NOMO-1 treated with dmso at 0.1 percent for 144 hours (cell line): ENCODE measurements at regions not wholly inside any gene's neighbourhood (a gene's known extent, or its start where the extent isn't known, plus 50 kb on each side); places are given as distances from the start of the nearest gene placed in this dataset.
"Not testable (repeated sequence)": the region's sequence is repeated elsewhere in the genome, so short reads cannot be mapped to it uniquely, and the experiment has no call there.

Experiments
- DNase-seq: peaks from one replicate; lab custom pipeline; 2025; ENCODE audit not compliant: unreplicated experiment; lab: John Stamatoyannopoulos, UW

DNA sequence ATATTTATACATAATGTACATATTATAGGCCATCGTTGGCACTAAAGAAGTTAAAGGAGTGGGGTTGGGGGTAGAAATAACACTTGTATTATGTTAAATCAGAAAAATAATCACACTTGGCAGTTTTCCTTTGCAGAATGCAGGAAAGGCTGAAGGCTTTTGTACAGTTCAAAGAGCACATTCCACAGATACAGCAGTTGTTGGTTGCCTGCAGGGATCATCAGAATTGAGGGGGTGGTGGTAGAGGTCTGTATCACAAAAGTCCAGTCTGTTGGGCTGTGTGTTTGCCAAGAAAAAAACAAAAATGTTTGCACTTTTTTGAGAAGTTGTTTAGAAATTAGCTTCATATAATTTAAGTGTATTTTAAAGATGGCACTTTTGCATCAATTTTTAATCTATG lies 231.8 kb upstream of the FOXP2 start:
- DNase-seq, result no peak

DNA sequence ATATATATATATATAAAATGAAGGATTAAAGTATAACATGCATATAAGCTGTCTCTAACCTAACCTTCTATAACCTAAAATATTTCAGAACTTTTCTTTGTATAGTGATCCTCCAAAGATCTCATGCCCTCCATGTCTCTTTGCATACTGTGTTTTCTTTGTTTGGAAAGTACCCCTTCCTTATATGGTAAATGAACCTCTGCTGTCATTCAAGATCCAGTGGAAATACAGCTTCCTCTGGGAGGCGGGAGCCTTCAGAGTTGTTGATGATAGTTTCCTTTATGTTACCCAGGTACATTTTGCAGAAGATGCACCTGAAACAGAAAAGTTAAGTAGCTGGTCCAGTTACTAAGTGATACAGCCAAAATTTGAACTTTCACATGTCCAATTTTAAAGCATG lies 233.3 kb upstream of the FOXP2 start:
- DNase-seq, result no peak

DNA sequence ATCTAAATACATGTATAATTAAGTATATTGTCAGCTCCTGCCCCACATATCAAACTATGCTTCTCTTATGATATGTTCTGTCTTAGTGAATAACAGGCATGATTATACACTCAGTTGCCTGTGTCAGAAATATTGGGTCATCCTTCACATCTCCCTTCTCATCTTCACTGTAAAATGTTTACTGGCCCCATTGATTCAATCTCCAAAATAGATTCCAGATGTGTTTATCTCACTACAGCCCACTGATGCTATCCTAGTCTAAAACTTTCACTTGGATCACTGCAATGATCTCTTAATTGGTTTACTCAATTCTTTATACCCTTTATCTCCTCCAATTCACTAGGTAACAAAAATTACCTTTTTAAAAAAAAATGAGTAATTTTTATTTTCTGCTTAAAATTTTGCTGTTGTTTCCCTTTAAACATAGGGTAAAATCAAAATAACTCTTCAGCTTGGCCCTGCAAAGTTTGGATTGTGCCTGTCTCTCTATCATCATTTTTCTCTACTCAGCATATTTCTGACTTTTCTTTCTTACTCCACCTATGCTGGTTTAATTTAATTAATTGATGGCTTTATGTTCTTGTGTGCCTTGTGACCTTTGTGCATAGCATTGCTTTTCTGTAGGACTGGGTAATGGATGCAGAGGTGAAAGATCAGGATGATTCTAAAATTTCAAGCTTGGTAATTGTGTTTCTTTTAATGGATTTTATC lies 233.9 kb upstream of the FOXP2 start:
- DNase-seq, result no peak

DNA sequence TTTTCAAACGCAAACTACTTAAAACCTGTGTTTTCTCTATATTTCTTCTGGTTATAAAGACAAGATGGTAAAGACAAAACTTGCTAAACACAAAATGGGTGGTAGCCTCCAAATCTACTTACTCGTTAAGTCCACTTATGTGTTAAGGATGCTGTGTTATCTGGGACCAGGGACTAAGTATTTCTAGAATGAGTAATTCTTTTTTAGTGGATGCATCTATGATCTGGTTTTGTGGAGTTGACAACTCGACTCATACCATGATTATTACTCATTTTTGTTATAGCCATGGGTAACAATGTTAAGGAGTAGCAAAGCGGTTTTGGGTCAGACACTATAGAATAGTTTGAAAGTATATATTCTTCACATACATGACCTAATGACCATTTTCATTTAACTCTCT lies 239.5 kb upstream of the FOXP2 start:
- DNase-seq, result no peak

DNA sequence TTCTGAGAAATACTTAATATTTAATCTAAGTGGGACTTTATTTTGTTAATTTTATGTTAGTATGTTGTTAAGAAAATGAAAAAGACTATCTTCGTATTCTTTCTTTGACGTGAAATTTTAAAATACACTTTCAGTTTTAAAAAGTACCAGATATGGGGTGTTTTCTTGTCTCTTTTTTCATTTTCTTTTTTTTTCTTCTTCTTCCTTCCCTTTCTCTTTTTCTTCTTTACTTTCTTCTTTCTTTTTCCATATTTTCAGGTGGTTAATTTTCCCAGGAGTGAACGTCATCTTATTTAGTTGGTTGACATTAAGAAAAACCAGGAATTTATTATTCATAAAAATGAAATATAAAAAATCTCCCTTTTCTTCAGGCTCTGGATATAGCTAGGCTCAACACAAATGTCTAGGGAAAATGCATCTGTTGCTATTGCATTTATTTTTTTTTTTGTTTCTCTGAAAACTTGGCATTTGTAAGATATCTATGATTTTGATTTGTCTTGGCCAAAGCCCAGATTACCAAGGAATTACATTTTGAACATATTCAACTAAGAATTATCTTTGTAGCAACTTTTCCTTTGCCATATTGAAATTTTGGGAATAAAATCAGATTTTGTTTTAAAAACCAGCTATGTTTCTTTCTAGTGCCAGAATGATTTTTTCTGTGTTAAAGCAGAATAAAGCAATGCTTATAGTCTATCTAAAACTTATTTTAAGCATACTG lies 241.3 kb upstream of the FOXP2 start:
- DNase-seq, result no peak

DNA sequence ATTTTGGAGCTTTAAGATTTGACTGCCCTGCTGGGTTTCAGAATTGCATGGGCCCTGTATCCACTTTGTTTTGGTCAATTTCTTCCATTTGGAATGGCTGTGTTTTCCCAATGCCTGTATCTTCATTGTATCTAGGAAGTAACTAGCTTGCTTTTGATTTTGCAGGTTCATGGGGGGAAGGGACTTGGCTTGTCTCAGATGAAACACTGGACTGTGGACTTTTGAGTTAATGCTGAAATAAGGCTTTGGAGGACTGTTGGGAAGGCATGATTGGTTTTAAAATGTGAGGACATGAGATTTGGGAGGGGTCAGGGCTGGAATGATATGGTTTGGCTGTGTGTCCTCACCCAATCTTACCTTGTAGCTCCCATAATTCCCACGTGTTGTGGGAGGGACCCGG lies 245.2 kb upstream of the FOXP2 start:
- not testable (repeated sequence) for DNase-seq

DNA sequence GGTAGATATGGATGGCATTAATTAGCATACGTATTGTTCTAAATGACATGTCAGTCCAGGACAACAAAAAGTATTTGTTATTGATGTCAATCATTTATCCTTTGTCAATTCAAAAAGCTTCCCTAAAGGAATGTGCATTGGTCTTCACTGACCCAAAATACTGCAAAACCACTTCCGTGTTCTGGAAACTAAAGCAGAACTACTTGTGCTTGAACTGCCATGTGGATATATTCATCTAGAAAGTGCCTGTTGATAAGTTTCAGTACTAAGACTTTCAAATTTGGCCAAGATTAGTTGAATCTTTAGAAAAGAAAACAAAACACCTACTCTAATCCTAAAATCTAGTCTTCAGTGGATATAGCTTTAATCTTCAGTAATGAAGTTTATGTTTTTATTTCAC lies 242.1 kb upstream of the PPP1R3A start:
- DNase-seq, result no peak

DNA sequence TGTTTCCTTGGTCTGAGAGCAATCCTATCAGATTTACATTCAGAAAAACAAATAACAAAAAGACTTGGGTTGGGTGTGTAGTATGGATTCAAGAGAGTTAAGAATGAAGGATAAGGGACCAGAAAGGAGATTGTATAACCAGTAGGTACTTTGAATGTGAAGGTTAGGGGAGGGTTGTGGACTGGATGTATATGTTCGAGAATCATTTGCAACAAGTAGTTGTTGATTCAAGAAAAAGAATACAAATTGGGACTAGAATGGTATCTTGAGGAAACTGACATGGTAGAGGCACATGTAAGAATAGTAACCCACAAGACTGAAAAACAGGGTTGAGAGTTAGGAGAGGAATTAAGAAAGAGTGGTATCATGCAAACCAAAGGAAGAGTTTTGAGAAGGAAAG lies 240.0 kb upstream of the PPP1R3A start:
- DNase-seq, result no peak

DNA sequence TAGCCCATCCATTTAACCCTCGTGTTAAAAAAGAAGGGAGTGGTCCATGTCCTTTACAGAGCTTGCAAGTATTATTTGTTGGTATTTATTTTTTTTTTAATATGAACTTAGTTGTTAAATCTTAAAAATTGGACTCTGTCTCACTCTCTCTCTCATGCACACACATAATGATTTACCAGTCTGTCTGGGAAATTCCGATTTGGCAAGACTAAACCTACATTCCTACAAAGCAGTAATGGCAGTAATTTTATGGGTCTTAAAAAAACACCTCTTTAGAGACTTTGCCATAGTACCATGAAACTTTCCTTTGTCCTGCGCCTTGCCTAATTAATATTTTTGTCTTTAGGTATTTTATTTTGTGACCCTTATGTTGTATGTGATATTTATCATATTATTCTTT lies 239.5 kb upstream of the PPP1R3A start:
- DNase-seq, result no peak

DNA sequence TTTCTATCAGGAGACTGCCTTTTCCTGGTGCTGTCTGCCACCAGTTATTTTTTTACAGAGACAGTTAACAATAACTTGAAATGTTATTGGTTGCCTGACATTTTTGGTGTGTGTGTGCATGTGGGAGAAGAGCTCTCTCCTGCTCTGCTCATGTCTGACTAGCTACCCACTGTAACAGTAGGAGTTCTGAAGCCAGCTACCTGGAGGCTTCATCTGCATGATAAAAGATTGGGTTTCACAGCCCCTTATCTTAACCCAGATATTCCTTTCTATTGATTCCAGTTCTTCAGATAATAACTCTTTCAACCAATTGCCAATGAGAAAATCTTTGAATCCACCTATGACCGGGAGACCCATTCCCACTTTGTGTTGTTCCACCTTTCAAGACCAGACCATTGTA lies 237.4 kb upstream of the PPP1R3A start:
- DNase-seq, result no peak

DNA sequence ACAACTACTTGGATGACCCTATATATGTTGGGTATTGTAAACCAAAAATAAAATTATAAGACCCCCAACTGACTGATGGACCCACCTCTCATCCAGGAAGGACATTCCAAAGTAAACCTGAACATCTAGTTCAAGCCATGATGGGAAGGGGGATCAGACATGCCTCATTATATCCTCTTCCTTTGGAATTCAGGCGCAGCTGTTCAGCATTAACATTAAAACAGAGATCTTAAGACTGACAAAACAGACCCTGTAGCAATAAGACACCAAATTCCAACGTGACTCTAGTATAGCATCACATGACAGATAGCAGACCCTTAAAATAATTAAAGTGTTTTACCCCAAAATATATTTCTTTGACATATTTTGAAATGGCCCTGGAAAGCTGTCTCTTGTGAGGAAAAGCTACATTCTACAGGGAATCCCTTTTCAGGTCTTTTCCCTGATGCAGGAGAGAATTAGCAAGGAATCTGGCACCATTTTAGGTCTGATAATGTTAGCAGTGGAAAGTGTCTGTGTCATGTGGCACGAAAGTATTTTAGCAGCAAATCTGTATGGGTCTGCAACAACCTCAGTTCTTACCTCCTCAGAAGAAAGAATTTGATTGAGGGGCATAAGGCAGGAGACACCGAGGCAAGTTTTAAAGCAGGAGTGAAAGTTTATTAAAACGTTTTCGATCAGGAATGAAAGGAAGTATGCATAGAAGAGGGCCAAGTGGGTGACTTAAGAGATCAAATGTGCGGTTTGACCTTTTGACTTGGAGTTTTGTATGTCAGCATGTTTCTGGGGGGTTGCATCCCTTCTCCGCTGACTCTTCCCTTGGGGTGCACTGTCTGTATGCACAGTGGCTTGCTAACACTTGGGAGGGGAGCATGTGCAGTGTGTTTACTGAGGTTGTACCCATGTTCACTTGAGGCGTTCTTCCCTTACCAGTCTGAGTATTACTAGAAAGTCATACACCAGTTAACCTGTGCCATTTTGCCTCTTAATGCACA lies 236.6 kb upstream of the PPP1R3A start:
- DNase-seq, result no peak

DNA sequence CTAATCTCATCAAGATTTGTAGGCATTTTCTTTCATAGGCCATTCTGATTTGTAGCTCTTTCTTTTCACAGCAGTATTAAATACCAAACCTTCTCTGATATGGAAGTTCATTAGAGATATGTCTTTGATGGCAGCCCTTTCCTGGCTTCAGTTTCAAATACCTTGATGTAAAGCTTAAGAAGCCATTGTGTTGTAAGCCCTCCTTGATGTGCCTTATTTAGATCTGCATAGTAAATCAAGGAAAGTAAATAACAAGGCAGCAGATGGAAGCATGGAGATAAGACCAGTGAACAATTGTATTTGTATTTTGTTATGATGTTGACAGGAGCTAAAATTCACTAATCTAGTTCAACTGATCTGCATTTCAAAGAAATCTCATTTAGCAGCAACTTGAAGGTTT lies 234.9 kb upstream of the PPP1R3A start:
- DNase-seq, result no peak

DNA sequence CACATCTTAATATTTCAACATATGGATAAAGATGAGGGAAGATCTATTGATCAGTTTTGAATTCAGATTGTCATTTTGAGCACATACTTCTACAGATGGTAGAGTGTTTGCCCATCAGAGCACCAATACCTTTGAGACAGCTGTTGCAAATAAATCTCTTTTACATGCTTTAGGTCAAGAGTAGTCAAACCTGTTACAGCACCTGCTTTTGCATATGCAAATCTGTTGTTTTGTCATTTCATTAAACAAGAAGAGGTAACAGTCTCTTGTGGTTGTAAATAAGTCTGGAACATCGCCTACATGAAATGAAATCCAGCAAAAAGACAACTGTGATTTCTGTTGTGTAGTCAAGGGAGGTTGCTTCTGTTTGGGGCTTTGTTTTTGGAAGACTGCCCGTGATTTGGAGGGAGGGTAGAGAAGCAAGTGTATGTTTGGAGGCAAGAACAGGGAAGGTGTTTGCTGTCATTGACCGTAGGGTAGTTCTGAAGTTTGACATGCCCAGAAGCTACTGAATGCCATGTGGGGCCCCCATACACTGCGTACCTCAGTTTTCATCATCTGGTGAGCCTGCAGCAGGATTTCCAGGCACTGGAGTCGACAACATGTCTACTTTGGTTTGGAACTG lies 233.6 kb upstream of the PPP1R3A start:
- no peak for DNase-seq

DNA sequence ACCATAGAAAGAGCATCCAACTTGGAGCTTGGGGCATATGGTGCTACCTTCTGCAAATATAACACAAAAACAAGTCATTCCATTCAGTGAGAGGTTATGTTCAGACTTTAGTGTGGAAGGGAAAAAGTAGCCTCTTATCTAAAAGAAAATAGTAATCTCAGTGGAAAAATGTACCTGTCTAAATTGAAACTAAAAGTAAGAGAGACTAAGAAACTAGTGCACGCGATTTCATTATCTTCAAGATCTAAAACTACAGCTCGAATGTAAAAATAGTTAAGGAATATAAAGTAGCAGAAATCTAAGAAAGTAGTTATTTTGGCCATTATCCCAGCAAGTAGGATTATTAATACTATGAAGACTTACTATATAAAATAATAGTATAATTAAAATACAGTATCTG lies 233.0 kb upstream of the PPP1R3A start:
- DNase-seq, result no peak

DNA sequence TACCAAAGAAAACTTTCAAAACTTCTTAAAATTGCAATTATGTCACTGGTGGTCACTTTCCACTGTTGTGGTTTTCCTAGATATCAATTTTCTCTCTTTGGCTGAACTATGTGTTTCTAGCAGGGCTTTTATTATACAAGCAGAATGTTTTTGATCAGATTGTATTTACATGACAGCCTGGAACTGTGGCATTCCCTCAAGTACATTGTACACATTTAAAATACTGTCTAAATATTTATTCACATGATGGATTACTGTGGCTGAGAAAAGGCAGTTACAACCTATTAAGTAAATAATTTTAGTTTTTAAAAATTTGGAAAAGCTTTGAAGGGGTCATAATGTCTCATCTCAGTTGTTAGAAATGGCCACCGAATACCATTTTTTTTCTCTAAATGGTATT lies 231.9 kb upstream of the PPP1R3A start:
- DNase-seq, result no peak

DNA sequence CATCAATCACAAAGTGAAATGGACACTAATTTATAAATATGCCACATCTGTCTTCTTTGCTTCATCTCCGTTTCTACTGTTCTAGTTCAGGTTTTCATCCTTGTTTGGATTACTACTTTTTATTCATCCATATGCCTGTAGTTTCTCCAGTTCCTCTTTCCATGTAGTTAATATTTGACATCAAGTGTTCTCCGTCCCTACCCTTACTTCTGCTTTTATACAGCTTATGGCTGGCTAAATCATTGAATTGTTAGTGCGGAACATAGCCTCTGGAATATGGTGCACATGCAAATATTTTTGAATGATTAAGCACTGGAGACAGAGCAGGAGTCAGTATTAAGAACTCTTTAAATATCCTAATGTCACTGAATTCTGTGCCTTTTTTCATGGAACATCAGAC lies 230.0 kb upstream of the PPP1R3A start:
- DNase-seq, result no peak

DNA sequence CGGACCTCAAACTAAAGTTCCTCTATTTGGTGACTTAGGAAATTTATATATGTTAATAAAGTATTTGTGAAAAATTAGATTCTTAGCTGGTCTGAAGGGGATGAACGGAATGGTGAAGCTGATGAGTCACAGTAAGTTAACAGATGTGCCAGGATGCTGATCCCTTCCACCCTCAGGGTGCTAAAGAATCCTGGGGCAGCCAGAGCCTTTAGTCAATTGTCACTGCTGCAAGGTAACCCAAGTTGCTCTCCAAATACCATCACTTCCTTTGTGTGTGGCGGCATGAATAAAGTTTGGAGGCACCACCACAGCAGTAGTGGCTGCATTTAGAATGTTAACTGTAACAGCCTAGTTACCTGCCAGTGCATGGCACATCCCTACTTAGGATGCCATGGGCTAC lies 222.6 kb upstream of the PPP1R3A start:
- no peak for DNase-seq

DNA sequence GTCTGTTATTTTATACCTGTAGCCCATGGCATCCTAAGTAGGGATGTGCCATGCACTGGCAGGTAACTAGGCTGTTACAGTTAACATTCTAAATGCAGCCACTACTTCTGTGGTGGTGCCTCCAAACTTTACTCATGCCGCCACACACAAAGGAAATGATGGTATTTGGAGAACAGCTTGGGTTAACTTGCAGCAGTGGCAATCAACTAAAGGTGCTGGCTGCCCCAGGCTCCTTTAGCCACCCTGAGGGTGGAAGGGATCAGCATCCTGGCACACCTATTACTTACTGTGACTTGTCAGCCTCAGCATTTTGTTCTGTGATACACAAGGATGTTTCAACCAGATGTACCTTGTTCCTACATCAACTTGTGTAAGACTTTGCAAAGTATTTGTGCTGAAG lies 221.8 kb upstream of the PPP1R3A start:
- no peak for DNase-seq

DNA sequence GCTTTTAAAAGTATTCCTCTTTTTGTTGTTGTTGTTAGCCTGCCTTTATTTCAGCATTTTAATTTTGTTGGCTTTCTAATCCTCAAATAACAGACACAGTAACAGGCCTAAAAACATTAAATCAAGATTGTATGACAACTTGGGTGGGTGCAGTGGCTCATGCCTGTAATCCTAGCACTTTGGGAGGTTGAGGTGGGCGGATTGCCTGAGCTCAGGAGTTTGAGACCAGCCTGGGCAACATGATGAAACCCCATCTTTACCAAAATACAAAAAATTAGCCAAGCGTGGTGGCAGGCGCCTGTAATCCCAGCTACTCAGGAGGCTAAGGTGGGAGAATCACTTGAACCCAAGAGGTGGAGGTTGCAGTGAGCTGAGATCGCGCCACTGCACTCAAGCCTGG lies 220.9 kb upstream of the PPP1R3A start:
- DNase-seq, result not testable (repeated sequence)

DNA sequence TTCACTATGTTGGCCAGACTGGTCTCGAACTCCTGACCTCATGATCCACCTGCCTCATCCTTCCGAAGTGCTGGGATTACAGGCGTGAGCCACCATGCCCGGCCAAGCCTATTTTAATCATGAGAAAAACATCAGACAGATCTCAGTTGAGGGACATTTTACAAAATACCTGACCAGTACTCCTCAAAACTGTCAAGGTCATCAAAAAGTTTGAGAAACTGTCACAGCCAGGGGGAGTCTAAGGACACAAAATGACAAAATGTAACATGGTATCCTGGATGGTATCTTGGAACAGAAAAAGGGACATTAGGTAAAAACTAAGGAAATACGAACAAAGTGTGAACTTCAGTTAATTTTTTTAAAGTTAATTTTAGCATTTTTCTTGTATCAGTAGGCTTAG lies 219.8 kb upstream of the PPP1R3A start:
- no peak for DNase-seq

DNA sequence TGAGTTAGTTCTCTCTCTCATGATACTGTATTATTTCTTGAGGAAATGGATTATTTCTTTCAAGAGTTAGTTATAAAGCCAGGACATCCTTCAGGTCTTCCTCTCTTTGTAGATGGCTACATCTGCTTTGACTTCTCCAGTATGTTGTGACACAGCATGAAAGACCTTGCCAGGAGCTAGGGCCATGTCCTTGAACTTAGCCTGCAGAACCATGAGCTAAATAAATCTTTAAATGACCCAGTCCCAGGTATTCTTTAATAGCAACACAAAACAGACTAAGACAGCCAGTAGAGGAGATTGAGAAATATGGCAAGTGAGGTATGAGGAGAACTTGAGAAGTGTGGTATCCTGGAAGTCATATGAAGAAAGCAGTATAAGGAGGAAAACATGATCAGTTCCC lies 214.9 kb upstream of the PPP1R3A start:
- DNase-seq, result no peak
